ENCODE measurements at regions not wholly inside any gene's neighbourhood (a gene's known extent, or its start where the extent isn't known, plus 50 kb on each side); places are given as distances from the start of the nearest gene placed in this dataset.

DNA sequence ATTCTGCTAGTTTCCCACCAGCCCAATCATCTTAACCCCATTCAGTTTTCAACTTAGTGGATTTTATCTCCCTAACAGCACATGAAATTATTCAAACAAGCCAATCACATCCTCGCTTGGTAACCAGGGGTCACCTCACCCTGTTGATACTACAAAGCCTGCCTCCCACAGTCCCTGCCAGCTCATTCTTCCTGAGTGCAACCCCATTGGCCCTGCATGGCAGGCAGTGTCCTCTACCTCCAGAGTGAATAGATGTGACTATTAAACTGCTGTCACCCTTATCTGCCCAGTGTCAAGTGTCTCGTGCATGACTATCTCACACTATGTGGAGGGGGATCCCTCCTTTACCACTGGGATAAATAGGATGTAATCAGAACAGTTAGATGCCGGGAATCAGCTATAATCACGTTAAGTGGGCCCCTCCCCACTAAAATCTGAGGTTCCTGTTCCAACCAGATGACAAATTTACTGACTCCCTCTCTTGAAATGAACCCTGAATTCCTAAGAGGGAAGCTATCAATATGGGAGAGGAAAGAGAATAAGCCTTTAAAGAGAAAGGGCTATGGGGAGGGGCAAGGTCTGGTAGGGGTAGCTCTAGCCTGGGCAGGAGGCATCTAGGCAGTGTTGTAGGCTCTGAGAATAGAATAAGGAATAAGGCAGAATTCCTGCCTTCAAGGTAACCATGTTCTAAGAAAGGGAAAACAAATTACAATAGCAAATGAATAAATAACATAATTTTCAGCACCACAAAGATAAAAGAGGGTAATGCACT, 155.9 kb downstream of the SLC30A10 start:
- WGBS (ENCODE audit: insufficient coverage, insufficient replicate concordance, low lambda C conversion rate, missing lambda C conversion rate), result 19% methylated on average over 4 of the region's 4 CpGs
- no TSS peak for BruUV-seq (replicated peaks)
- in situ Hi-C loops (cut with MboI) (no loop called here), intact Hi-C loops (cut with micrococcal nuclease; ENCODE audit: unreplicated experiment) (no loop called here)
- Histone ChIP-seq H3K36me3 (ENCODE audit: control insufficient read depth in 2 of 2, insufficient read depth in 2 of 2, low read length in 1 of 2) (no peaks in the 10 kb centered on the region), H3K4me3 (no peak overlapping the region), H3K27ac (ENCODE audit: control insufficient read depth, insufficient read depth) (no peak overlapping the region), H3K4me1 (ENCODE audit: control insufficient read depth, insufficient read depth, low read length) (no peaks in the 10 kb centered on the region), H3K9me3 (replicated peaks; ENCODE audit: control insufficient read depth, insufficient read depth, low read length) (no peaks in the 10 kb centered on the region; the same call in 2 of the 3 replicates), H2AFZ (ENCODE audit: control insufficient read depth, low read depth, low read length) (no peak overlapping the region), H3K9ac (ENCODE audit: control insufficient read depth, insufficient read depth, low read length) (no peak overlapping the region), H3K79me2 (ENCODE audit: control insufficient read depth, insufficient read depth, low read length) (no peaks in the 10 kb centered on the region), H3K27me3 (replicated peaks in 1 of 2; ENCODE audit: control insufficient read depth in 2 of 2, insufficient read depth in 2 of 2, low read length in 1 of 2) (no peaks in the 10 kb centered on the region), H3K4me2 (ENCODE audit: control insufficient read depth, insufficient read depth) (no peak overlapping the region), H4K20me1 (ENCODE audit: control insufficient read depth, insufficient read depth) (no peaks in the 10 kb centered on the region)
- no peak for TF ChIP-seq HDAC2 (IDR thresholded peaks at IDR 0.05)
- no peak for TF ChIP-seq NR2F1 (conservative IDR thresholded peaks at IDR 0.05)
- TF ChIP-seq FOXM1 (IDR thresholded peaks at IDR 0.05; ENCODE audit: low read depth, low read length), result no peak
- TF ChIP-seq RAD51 (IDR thresholded peaks at IDR 0.05), result no peak
- no peak for TF ChIP-seq HDGF (IDR thresholded peaks at IDR 0.05)
- TF ChIP-seq TARDBP (IDR thresholded peaks at IDR 0.05; ENCODE audit: borderline replicate concordance), result no peak
- no peak for TF ChIP-seq SMARCA5 (IDR thresholded peaks at IDR 0.05)
- TF ChIP-seq PRDM15 (CRISPR knock-in tag; IDR thresholded peaks at IDR 0.05), result no peak
- TF ChIP-seq RB1 (IDR thresholded peaks at IDR 0.05; ENCODE audit: borderline replicate concordance), result no peak
- TF ChIP-seq ZSCAN29 (IDR thresholded peaks at IDR 0.05), result no peak
- no peak for TF ChIP-seq YBX1 (IDR thresholded peaks at IDR 0.05)
- no peak for TF ChIP-seq POLR2AphosphoS2 (IDR thresholded peaks at IDR 0.05; ENCODE audit: low read depth, low read length)
- no peak for TF ChIP-seq CBFB (IDR thresholded peaks at IDR 0.05; ENCODE audit: low read depth)
- no peak for TF ChIP-seq NR2C2 (IDR thresholded peaks at IDR 0.05; ENCODE audit: borderline replicate concordance, control insufficient read depth, insufficient read length, low read depth)
- TF ChIP-seq KAT2A (conservative IDR thresholded peaks at IDR 0.05; ENCODE audit: control insufficient read depth, low read depth, low read length), result no peak
- TF ChIP-seq NR2C1 (IDR thresholded peaks at IDR 0.05), result no peak
- FAIRE-seq (no peak), ATAC-seq (no peak), DNase-seq (ENCODE audit: low read depth, low spot score) (no peak)
- ChIA-PET RAD21 (ENCODE audit: unreplicated experiment) (no interaction called here), SMC1A (ENCODE audit: uncharacterized antibody, unreplicated experiment) (interaction anchor here (0.6 kb wide), 1 partner anchor 390 kb away, joined by 4 read pairs; no protein-coding TSS in a partner anchor), POLR2A (no interaction called here), CTCF (interaction anchor here (1.0 kb wide), 1 partner anchor 111 kb away, joined by 3 read pairs; no protein-coding TSS in a partner anchor)

Measured in GM12878 (cell line).